ENCODE measurements at regions not wholly inside any gene's neighbourhood (a gene's known extent, or its start where the extent isn't known, plus 50 kb on each side); places are given as distances from the start of the nearest gene placed in this dataset.

GRCh38 chr11:122165607-122166371 lies 49.8 kb upstream of the BLID start:
- no peak for TF ChIP-seq ATF3 (IDR thresholded peaks at IDR 0.05)
- no peak for TF ChIP-seq CTCF (IDR thresholded peaks at IDR 0.05; ENCODE audit: low read depth, low read length, missing input control)
- no peak for TF ChIP-seq GABPA (IDR thresholded peaks at IDR 0.05 in 1 of 2, conservative IDR thresholded peaks at IDR 0.05 in 1 of 2)
- TF ChIP-seq ZBTB33 (IDR thresholded peaks at IDR 0.05): no peak
- no peak for TF ChIP-seq RAD21 (IDR thresholded peaks at IDR 0.05)
- TF ChIP-seq TAF1 (conservative IDR thresholded peaks at IDR 0.05): no peak
- TF ChIP-seq EGR1 (IDR thresholded peaks at IDR 0.05; ENCODE audit: low read depth in 2 of 2): no peak
- no peak for TF ChIP-seq REST (IDR thresholded peaks at IDR 0.05)
- no peak for TF ChIP-seq SP1 (IDR thresholded peaks at IDR 0.05)
- no peak for TF ChIP-seq RXRA (IDR thresholded peaks at IDR 0.05)
- TF ChIP-seq YY1 (IDR thresholded peaks at IDR 0.05): no peak
